Activated naive CD4-positive, alpha-beta T cell treated with anti-CD3 and anti-CD28 coated beads, Interleukin-2, amount 50 U/mL, for 72 hours (primary cell): ENCODE measurements at regions not wholly inside any gene's neighbourhood (a gene's known extent, or its start where the extent isn't known, plus 50 kb on each side); places are given as distances from the start of the nearest gene placed in this dataset.
"Not testable (repeated sequence)": the region's sequence is repeated elsewhere in the genome, so short reads cannot be mapped to it uniquely, and the experiment has no call there.

Experiments
- ATAC-seq, 2 donors: fragments of 150-1000 bp; cut with Tn5 transposase; 2 replicates each; pipeline ENCODE4 v1.10.0; 2021; ENCODE audit warnings: mild to moderate bottlenecking in 2 of 2, moderate library complexity in 2 of 2
- DNase-seq, 2 donors: peaks; one replicate each; pipeline ENCODE4 v3.0.0; 2021 to 2022; ENCODE audit warnings: low spot score in 2 of 2
- H3K27ac Mint-ChIP-seq, 2 donors: one replicate each; pipeline ENCODE4 v1.8.0; 2022; ENCODE audit warnings: mild to moderate bottlenecking in 2 of 2, mixed read lengths in 2 of 2
- H3K36me3 Mint-ChIP-seq, 2 donors: one replicate each; pipeline ENCODE4 v1.8.0; 2022; ENCODE audit warnings: mixed read lengths in 2 of 2
- H3K9me3 Mint-ChIP-seq, 2 donors: one replicate each; pipeline ENCODE4 v1.8.0; 2022; ENCODE audit warnings: mixed read lengths in 2 of 2

DNA sequence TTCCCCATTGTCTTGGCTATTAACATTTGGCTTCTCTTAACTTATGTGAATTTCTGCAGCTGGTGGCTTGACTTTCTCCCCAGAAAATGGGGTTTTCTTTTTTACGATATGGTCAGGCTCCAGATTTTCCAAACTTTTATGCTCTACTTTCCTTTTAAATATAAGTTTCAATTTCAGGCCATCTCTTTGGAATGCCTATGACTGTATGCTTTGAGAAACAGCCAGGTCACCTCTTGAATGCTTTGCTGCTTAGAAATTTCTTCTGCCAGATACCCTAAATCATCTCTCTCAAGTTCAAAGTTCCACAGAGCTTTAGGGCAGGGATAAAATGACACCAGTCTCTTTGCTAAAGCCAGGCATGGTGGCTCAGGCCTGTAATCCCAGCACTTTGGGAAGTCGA is 212.9 kb upstream of the SMIM31 start:
- Mint-ChIP-seq H3K9me3 (peaks cover 12 to 29% of the 10 kb centered on the region in 2 donors), H3K27ac (no peak overlapping the region), H3K36me3 (peaks cover 5 to 6% of the 10 kb centered on the region in 2 donors)
- DNase-seq (no peak), ATAC-seq (no peak)

DNA sequence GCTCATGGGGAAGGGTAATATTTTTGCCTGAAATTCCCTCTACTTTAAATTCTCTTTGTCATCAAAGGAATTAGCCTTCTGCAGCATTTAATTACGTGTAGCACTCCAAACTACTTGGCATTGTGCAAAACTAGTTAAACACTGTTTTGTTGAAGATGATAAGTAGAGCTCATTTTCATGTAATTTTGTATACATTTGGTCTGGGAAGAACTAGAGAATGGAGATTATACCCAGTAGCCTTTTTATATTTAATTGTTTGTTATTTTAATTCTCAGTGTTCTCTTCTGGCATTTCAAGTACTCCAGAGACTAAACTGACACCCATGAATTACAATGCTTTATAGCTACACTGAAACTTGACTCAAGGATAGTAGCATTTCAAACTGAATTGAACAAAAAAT is 211.5 kb upstream of the SMIM31 start:
- Mint-ChIP-seq H3K27ac (no peak overlapping the region), H3K9me3 (peaks cover 12 to 25% of the 10 kb centered on the region in 2 donors), H3K36me3 (peaks cover 5 to 6% of the 10 kb centered on the region in 2 donors)
- ATAC-seq (no peak), DNase-seq (no peak)

DNA sequence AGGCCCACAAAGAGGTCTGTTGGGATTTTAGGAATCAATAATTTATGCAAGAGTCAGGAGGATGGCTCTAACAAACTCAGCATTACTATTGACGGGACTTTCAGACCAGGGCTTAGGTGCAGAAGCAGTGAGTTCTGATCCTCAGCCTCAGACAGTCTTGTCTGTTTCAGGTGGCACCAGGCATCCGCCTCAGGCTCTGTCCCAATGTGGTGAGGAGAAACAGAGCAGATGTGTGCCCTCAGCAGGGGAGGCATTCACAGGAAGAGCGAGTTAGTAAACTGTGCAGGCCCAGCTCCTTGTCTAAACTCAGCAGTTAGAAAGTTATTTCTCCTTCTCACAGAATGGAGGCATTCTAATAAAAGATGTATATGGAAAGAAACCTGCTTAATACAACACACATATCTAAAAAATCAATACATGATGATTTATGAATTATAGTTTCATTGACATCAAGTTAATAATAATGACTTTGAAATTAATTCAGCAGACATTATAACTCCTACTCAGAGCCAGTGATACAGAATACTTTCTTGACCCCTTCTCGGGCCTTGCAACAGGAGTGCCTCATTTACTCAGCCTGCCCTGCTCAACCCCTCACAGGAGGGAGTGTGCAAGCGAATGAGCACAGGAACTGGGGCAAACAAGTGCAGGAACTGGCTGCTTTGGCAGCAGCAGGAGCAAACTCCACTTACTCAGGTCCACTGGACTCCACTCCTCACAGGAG is 202.8 kb upstream of the SMIM31 start:
- DNase-seq (no peak), ATAC-seq (no peak)
- Mint-ChIP-seq H3K27ac (no peak overlapping the region), H3K36me3 (no peaks in the 10 kb centered on the region), H3K9me3 (peaks cover 8 to 9% of the 10 kb centered on the region in 2 donors)

DNA sequence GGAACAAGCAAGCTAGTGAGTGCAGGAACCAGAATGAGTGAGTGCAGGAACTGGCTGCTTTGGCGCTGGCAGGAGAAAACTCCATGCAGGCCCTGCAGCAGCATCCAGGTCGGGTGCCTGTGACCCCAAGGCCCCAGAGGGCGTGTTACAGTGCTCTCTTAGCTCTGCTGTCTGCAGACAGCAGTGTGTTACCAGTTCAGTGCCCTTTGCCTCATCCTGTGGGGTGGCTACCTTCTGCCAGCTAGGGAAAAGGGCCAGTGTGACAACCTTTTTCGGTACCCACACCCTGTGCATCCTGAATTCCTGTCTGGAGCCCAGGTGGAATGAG is 202.3 kb upstream of the SMIM31 start:
- no peak overlapping the region for H3K27ac Mint-ChIP-seq
- DNase-seq (no peak), ATAC-seq (no peak)
- H3K9me3 Mint-ChIP-seq, result peaks cover 8 to 9% of the 10 kb centered on the region in 2 donors
- H3K36me3 Mint-ChIP-seq, result no peaks in the 10 kb centered on the region

DNA sequence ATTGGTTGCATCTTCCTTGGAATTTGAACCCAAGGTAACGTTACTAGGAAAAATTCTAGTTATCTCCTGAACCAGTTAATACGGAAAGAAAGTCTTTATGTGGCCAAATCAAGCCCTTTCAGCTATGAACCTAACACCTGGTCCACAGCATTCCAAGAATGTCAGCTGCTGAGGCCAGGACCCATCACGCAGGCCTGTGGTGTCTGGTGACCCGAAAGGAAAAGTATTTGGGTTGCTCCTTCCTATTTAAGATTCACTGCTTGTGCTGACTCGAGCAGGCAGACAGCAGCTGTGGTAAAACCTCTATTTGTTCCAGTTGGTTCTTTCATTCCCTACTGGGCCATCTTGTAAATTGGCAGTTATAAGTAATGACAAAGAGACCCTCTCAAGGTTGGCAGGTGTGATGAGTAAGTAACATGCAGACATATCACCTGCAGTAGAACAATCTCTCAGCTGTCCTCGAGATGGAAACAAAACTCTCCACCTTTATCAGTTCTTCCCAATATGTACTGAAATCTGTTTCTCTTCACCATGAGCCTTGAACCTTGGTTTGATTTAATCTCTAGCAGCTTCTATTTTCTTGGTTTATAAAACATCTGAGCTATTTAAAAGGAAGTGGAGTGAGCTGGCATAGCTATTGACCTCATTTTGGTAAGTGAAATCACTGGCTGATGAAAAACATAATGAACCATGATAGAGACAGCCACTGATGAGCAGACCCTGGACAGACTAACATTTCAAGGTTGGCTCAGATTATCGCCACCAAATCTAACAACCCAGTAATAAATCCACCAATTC is 182.1 kb upstream of the SMIM31 start:
- DNase-seq, result no peak
- H3K9me3 Mint-ChIP-seq, result peaks cover 1 to 5% of the 10 kb centered on the region in 2 donors
- ATAC-seq, result no peak
- no peaks in the 10 kb centered on the region for H3K36me3 Mint-ChIP-seq
- no peak overlapping the region for H3K27ac Mint-ChIP-seq

DNA sequence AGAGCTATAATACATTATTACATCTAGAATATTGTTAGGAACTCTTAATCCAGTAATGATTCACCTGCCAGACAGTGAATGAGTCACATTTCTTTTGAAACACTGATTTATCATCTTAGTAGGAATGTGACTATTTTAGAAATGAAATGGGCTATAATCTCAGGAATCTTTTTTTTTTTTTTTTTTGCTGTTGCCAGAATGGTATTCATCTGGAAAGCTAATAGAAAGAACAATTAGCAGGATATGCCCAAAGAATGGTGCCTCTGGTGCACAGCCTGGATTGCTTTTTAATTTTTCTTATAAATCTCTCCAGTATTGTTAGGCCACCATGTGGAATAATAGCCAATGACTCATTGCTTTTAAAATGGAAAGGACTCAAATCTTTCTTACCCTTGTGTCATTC is 181.1 kb upstream of the SMIM31 start:
- ATAC-seq, result no peak

DNA sequence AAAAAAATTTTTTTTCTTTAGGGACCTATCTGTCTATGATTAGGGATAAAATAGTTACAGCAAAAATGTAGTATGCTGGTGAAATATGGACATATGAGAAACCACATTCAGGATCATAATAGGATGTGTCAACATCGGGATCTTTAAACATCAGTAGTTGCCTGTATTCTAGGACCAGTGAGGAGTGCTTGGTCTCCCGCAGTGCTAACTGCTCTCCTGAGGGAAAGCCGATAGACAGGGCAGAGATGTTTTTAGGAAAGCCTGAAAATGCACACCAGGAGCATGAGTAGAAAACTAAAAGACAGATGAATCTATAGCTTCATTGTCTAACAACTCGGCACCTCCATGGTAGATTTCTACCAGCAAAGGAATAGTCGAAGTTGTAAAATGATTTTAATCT is 178.1 kb upstream of the SMIM31 start:
- DNase-seq (no peak), ATAC-seq (no peak)
- H3K9me3 Mint-ChIP-seq, result peaks cover 0 to 9% of the 10 kb centered on the region in 2 donors
- H3K27ac Mint-ChIP-seq, result no peak overlapping the region
- H3K36me3 Mint-ChIP-seq, result no peaks in the 10 kb centered on the region

More for the DNA sequence above, 181.1 kb upstream of the SMIM31 start:
- Mint-ChIP-seq H3K9me3 (peaks cover 5% of the 10 kb centered on the region in 2 donors), H3K36me3 (no peaks in the 10 kb centered on the region), H3K27ac (no peak overlapping the region)
- DNase-seq, result no peak

DNA sequence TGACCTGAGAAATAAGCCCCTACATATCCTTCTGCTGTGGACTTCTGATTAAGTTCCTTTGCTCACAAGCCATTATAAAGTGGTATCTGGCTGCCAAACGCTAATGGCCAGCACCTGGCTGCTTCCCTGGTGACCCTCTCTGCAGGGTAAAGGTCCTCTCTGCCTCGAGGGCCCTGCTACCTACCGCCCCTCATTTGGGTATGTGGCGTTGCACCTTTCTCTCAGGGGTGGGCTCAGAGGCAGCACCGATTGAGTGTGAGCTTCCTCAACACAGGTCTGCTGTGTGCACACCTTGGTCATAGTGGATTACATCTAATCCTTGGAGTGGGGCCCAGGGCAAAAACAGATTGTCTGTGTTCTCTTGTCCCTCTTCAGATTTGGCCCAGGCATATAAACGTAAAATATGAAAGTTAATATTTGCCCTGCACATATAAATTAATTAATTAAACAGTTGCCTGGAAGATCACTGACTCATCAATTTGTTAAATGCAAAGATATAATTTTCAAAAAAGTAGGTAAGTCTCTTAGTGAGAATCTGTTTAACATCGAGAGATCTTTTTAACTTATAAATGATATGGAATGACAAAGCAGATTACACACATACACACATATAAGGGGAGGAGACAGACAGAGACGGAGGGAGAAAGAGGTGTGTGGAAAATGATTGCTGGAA is 174.5 kb upstream of the SMIM31 start:
- DNase-seq, result no peak
- Mint-ChIP-seq H3K36me3 (no peaks in the 10 kb centered on the region), H3K9me3 (peaks cover 0 to 14% of the 10 kb centered on the region in 2 donors), H3K27ac (no peak overlapping the region)
- no peak for ATAC-seq

DNA sequence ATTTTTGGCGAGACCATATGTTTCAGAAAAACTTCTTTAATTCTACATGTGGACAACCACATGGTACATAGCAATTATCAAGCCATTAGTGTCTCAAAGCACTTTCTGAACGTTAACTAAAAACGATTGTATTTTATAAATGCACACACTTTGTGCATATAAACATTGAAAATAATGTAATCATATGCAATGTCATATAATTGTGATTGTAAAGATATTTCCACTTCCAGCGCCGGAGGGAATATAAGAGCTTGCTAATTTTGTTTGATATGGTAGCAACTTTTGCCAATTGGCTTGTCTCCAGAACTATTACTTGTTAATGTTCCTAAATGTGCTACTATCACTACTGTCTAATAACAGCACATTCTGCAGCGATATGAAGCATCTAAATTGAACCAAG is 162.3 kb upstream of the SMIM31 start:
- no peak for DNase-seq
- Mint-ChIP-seq H3K36me3 (no peaks in the 10 kb centered on the region), H3K27ac (no peak overlapping the region), H3K9me3 (peaks cover 5 to 12% of the 10 kb centered on the region in 2 donors)
- no peak for ATAC-seq

DNA sequence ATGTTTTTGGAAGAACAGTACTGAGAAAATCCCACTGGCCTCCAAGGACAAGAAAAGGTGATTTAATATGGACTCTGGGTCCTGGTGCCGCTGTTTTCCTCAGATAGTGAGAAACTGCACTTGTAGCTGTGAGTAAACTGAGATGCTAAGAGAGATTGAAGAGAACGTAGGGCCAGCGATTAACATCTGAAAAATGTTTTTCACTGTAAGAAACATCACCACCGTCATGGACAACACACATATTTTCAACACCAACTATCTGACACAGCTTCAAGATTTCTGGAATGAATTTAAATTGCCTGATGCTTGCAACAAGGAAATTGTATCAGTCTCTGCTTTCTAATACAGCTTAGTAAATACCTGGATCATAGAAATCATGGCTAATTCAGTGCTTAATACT is 158.2 kb upstream of the SMIM31 start:
- H3K9me3 Mint-ChIP-seq, result peaks cover 0 to 4% of the 10 kb centered on the region in 2 donors
- DNase-seq (no peak), ATAC-seq (no peak)
- no peaks in the 10 kb centered on the region for H3K36me3 Mint-ChIP-seq
- H3K27ac Mint-ChIP-seq, result no peak overlapping the region

DNA sequence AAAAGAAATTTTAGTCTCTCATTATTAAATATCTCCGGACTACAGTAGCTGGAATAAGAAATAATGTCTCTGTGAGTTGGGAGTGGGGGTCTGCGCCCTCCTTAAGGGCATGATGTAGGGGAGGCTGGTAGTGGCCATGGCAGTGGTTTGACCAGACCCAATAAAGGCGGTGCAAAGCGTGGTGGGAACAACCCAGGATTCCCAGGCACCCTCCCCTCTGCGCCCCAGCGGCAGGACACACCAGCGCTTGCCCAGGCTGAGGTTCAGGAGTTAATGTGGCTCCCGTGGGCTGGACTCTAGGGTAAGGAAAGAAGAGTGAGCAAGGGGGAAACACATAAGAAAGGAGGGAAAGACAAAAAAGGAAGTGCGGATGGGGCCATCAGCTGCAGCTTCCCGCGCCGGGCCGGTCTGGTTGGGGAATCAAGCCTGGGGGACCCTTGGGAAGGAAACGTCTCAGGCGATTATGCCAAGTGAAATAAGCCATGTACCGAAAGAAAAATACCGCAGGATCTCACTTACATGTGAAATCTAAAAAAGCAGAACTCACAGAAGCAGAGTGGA is 157.5 kb upstream of the SMIM31 start:
- Mint-ChIP-seq H3K36me3 (no peaks in the 10 kb centered on the region), H3K9me3 (peaks cover 0 to 4% of the 10 kb centered on the region in 2 donors), H3K27ac (no peak overlapping the region)
- no peak for ATAC-seq
- no peak for DNase-seq

DNA sequence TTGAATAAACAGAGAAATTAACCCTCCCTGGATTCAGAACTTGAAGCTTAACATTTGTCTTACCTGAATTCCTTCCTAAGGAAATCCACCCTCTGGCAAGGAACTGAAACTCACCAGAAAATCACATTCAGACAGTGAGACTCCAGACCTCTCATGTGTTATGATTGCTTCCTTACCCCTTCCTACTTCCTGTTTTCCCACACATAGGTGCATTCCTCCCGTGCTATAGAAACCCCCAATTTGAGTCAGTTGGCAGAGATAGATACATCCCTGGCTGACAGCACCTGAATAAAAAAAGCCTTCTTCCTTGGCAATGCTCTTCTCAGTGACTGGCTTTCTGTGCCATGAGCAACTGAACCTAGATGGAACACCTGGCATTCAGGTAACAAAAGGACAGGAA is 157.0 kb upstream of the SMIM31 start:
- Mint-ChIP-seq H3K36me3 (peaks cover 0 to 5% of the 10 kb centered on the region in 2 donors), H3K9me3 (peaks cover 5 to 9% of the 10 kb centered on the region in 2 donors), H3K27ac (no peak overlapping the region)
- ATAC-seq (no peak), DNase-seq (no peak)

DNA sequence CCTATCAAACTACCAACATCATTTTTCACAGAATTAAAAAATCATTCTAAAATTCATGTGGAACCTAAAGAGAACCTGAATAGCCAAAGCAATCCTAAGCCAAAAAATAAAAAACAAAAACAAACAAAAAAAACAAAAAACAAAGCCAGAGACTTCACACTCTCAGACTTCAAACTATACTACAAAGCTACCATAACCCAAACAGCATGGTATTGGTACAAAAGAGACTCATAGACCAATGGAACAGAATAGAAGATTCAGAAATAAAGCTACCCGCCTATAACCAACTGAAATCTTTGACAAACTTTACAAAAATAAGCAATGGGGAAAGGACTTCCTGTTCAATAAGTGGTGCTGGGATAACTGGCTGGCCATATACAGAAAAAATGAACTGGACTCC is 152.3 kb upstream of the SMIM31 start:
- H3K27ac Mint-ChIP-seq, result no peak overlapping the region
- no peak for DNase-seq
- peaks cover 9 to 12% of the 10 kb centered on the region in 2 donors for H3K9me3 Mint-ChIP-seq
- ATAC-seq, result no peak
- peaks cover 0 to 9% of the 10 kb centered on the region in 2 donors for H3K36me3 Mint-ChIP-seq

DNA sequence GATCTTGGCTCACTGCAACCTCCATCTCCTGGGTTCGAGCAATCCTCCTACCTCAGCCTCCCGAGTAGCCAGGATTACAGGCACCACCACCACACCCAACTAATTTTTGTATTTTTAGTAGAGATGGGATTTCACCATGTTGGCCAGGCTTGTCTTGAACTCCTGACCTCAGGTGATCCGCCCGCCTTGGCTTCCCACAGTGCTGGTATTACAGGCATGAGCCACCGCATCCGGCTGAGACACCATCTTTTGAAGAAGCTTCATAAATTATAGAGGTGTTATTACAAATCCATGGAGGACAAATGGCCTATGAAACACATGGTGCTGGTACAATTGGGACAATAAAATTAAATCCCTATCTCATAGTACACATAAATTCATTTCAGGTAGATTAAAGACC is 148.1 kb upstream of the SMIM31 start:
- H3K27ac Mint-ChIP-seq, ATAC-seq, DNase-seq, H3K36me3 Mint-ChIP-seq: not testable (repeated sequence)
- peaks cover 9 to 12% of the 10 kb centered on the region in 2 donors for H3K9me3 Mint-ChIP-seq

DNA sequence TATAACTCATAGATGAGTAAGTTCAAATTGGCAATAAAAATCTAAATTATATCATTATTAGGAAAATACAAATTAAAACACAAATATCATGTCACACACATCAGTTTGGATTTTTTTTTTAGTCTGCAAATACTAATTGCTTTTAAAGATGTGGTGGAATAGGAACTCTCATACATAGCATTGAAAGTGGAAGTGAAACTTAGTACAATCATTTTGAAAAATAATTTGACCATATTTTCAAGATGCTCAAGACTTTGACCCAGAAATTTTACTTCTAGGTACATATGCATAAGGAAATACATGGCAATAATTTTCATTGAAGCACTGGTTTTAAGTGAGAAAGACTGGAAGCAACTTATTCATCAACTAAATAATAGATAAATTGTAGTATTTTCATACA is 147.5 kb upstream of the SMIM31 start:
- Mint-ChIP-seq H3K9me3 (peaks cover 8 to 12% of the 10 kb centered on the region in 2 donors), H3K27ac (no peak overlapping the region), H3K36me3 (peaks cover 0 to 8% of the 10 kb centered on the region in 2 donors)
- ATAC-seq, result no peak
- DNase-seq, result no peak

DNA sequence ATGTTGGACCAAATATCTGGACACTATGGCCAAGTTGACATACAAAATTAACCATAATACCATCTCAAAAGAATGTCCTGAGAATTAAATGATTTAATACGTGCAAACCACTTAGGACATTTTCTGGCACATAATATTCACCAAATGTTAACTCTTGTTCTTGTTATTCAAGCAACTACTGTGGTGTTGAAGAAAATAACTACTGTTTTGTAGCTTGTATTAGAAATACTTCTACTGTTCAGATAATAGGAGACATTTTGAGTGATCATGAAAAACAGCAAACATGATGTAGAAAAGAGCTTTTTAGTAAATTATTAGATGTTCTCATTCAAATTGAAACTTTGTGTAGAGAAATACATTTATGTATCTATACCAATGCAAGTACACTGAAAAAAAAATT is 140.7 kb upstream of the SMIM31 start:
- DNase-seq (no peak), ATAC-seq (no peak)
- Mint-ChIP-seq H3K36me3 (no peaks in the 10 kb centered on the region), H3K27ac (no peak overlapping the region), H3K9me3 (peaks cover 0 to 5% of the 10 kb centered on the region in 2 donors)

DNA sequence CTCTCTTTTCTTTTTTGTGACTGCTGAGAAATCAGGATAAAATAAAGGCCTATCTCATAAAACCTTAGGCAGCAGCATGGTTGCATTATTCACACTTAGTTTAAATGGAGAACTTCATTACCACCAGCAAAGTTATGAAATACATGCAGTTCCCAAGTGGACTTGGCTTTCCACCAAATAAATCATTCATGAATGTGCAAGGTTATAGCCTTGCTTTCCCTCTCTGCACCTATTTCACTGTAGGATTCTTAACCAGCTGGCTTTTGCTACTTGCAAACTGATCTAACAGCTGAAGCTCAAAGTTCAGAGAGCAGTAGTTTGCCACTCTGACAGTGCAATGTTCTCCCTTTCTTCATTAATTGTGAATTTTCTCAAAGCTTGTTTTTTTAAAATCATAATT is 140.1 kb upstream of the SMIM31 start:
- H3K9me3 Mint-ChIP-seq, result peaks cover 0 to 5% of the 10 kb centered on the region in 2 donors
- DNase-seq (no peak), ATAC-seq (no peak)
- no peak overlapping the region for H3K27ac Mint-ChIP-seq
- H3K36me3 Mint-ChIP-seq, result no peaks in the 10 kb centered on the region
